GM12801 (cell line): ENCODE measurements at regions not wholly inside any gene's neighbourhood (a gene's known extent, or its start where the extent isn't known, plus 50 kb on each side); places are given as distances from the start of the nearest gene placed in this dataset.

ENCODE experiments used
- TF ChIP-seq, protein P1 (sequence below): IDR thresholded peaks from one replicate; pipeline ENCODE4 v1.5.1; 2011; ENCODE audit warnings: control low read depth; ENCODE audit not compliant: insufficient read length; ENCODE audit errors: extremely low read depth

DNA sequence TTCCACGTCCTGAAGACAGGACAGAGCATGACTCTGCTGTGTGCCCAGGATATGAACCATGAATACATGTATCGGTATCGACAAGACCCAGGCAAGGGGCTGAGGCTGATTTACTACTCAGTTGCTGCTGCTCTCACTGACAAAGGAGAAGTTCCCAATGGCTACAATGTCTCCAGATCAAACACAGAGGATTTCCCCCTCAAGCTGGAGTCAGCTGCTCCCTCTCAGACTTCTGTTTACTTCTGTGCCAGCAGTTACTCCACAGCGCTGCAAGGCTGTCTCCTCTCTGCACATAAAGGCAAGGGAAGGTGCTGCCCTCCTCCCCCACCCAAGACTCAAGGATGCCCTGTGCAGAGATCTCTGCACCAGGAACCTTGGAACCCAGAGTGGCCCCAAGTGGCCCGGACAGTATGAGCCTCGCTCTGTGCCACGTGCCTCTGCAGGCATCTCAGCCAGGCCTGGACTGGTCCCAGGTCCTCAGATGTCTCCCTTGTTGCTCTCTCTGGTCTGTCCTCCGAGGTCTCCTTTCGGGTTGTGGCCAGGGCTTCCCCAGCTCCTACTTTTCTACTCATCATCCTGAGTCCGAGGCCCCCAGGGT lies 230.3 kb upstream of the PRSS58 start:
- TF ChIP-seq, protein P1, sequence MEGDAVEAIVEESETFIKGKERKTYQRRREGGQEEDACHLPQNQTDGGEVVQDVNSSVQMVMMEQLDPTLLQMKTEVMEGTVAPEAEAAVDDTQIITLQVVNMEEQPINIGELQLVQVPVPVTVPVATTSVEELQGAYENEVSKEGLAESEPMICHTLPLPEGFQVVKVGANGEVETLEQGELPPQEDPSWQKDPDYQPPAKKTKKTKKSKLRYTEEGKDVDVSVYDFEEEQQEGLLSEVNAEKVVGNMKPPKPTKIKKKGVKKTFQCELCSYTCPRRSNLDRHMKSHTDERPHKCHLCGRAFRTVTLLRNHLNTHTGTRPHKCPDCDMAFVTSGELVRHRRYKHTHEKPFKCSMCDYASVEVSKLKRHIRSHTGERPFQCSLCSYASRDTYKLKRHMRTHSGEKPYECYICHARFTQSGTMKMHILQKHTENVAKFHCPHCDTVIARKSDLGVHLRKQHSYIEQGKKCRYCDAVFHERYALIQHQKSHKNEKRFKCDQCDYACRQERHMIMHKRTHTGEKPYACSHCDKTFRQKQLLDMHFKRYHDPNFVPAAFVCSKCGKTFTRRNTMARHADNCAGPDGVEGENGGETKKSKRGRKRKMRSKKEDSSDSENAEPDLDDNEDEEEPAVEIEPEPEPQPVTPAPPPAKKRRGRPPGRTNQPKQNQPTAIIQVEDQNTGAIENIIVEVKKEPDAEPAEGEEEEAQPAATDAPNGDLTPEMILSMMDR, result no peak

DNA sequence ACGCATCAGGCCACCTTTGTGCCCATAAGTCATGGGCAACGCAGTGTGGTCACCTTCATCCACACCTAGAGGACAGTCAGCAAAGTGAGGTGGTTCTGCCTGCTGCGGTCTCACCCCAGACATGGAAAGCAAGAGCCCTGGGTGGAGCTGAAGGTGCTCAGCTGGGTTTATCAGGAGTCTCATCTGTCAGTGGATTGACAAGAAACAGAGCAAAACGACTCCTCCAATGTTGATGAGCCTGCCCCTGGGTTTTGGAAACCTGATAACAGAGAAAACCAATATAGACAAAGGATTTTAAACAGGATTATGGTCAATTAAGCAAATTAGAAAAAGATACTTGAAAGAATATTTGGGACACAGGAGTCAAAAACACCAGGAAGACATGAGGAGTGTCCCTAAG lies 229.3 kb upstream of the PRSS58 start:
- TF ChIP-seq, protein P1, result no peak

DNA sequence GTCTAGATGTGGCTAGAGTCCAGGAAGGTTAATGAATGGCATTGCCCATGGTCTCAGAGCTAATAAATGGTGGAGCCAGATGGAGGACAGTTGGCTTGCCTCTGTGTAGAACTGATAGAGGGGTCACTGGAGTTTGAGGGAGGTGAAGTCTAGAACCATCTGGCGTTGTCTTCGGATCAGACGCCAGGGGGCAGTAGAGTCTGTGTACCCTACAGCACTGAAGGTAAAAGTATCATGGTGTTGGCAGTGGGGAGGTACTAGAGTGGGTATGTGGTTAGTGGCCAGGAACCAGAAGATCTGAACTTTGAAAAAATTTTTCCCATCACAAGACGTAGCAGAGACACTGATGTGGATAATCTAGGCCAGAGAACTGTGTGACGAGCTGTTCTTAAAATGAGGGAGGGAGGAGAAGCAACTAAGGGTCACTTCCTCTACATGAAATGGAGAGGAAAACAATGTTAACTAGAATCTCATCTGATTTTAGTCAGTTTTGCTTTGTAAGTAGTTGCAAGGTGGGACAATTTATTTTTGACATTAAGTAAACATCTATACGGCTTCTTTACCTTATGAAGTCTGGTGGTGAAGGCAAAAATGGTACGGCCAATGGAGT lies 227.9 kb upstream of the PRSS58 start:
- TF ChIP-seq, protein P1, result no peak

DNA sequence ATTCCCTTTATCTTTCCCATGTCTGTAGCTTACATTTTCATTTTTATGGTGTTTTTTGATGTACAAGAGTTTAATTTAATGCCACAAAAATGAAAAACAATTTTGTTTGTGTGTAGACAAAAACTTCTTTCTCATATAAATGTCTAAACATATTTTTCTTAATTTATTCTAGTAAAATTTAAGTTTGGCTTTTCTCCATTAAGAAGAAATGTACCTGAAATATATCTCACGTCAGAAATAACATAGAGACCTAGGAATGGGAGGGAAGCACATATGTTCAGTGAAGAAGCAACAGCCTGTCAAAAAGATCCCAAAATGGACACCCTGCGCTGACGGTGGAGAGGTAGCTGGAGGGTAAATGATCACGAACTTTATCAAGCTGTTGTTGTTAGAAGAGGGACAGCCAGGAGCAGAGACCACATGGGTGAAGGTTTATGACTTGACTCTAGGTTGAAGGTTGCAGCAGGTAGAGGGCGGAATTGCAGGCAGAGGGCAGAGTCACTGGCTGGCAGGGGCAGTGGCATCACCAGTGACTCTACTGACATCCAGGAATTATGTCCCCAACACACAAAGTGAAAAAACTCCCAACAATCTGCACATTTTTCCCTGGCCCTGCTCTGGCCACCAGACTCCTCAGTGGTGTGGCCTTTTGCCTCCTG lies 225.9 kb upstream of the PRSS58 start:
- TF ChIP-seq, protein P1, result no peak

DNA sequence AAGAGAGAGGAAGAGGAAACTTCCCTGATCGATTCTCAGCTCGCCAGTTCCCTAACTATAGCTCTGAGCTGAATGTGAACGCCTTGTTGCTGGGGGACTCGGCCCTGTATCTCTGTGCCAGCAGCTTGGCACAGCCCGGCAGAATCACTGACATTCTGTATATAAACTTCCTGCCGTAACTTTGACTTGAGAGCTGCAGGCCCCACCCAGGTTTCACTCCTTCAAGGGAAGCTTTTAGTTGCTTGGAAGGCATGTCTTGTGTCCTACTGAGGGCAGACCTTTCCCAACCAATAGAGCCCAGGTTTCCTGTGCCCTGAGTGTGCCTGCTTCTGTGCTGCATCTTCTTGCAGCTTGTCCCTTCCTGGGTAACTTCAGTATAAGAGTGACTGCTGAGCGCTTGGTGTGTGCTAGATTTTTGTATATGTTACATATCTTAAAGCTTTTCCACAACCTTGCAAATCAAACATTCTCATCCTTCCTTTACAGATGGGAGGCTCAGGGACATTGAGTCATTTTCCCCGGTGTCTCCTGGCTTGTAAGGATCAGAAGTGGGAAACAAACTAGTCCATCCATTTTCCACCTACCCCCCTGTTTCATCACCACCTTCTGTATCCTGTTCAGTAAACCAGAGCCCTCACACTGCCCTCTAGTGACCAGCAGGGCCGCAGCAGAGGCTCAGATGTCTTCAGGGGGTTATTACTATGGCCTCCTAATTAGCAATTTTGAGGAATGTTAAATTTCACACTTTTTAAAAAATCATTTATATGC lies 225.2 kb upstream of the PRSS58 start:
- TF ChIP-seq, protein P1, result no peak

DNA sequence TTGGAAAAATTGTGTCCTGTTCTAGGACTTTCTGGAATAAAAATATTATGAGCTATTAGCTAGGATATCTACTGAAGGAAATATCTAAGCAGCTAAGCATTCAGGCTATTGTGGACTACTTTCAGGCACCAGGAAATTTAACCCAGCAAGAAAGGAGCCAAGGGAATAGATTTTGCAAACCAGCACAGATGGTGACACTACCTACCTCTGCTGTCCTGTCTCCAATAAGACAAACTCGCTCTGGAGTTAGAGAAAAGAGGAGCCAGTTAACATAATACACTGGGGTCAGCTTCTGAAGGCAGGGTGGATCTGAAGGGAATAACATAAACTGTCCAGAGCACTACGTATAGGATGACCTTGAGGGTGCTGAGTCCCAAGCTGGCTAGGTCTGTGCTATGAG lies 223.7 kb upstream of the PRSS58 start:
- TF ChIP-seq, protein P1, result no peak
